GM12878 (cell line): ENCODE measurements at regions not wholly inside any gene's neighbourhood (a gene's known extent, or its start where the extent isn't known, plus 50 kb on each side); places are given as distances from the start of the nearest gene placed in this dataset.

ENCODE experiments used
- BHLHE40 ChIP-seq, 2 experiments: fragments of 450-650 bp in 1 of 2; IDR thresholded peaks; 2 replicates each; pipeline ENCODE4 v1.6.1; 2011 to 2017; ENCODE audit warnings: low read depth in 2 of 2, borderline replicate concordance in 1 of 2, improper control_type of control experiment in 1 of 2, low read length in 1 of 2, mild to moderate bottlenecking in 1 of 2
- DPF2 ChIP-seq: fragments of 450-650 bp; IDR thresholded peaks from 2 replicates; pipeline ENCODE4 v1.6.1; 2017; ENCODE audit warnings: mild to moderate bottlenecking
- EP300 ChIP-seq, 2 experiments: fragments of 150-350 bp in 1 of 2; IDR thresholded peaks; 2 replicates each; pipeline ENCODE4 v1.6.1; 2011 to 2012; ENCODE audit warnings: low read depth in 2 of 2, low read length in 2 of 2, borderline replicate concordance in 1 of 2, improper control_type of control experiment in 1 of 2, inconsistent platforms in 1 of 2; ENCODE audit not compliant: control insufficient read depth in 1 of 2
- IKZF2 ChIP-seq, 2 experiments: fragments of 450-650 bp; IDR thresholded peaks; 2 replicates each; pipeline ENCODE4 v1.6.1; 2017; ENCODE audit warnings: mild to moderate bottlenecking in 2 of 2, moderate library complexity in 2 of 2
- NR2F1 ChIP-seq: fragments of 450-650 bp; conservative IDR thresholded peaks from 2 replicates; pipeline ENCODE4 v1.6.1; 2017; ENCODE audit warnings: mild to moderate bottlenecking
- POLR2A ChIP-seq: IDR thresholded peaks from 2 replicates; pipeline ENCODE4 v1.6.1; 2011; ENCODE audit warnings: low read depth, mild to moderate bottlenecking, low read length
- PRDM15 ChIP-seq: fragments of 450-650 bp; formaldehyde crosslinking; IDR thresholded peaks from 2 replicates; pipeline ENCODE4 v1.4.0; 2020; ENCODE audit warnings: mild to moderate bottlenecking, moderate library complexity
- SP1 ChIP-seq: IDR thresholded peaks from one replicate; pipeline ENCODE4 v1.6.1; 2011; ENCODE audit warnings: low read depth, low read length
- TF ChIP-seq, protein P1 (sequence below), 3 experiments: IDR thresholded peaks in 2 of 3; conservative IDR thresholded peaks in 1 of 3; 2 replicates each; pipeline ENCODE4 v1.5.1; 2011; ENCODE audit warnings: low read depth in 3 of 3, low read length in 3 of 3, mild to moderate bottlenecking in 3 of 3, control low read depth in 2 of 3, moderate library complexity in 2 of 3, inconsistent platforms in 1 of 3, mixed read lengths in 1 of 3; ENCODE audit not compliant: control insufficient read depth in 2 of 3, insufficient read depth in 1 of 3; ENCODE audit errors: extremely low read depth in 1 of 3
- TF ChIP-seq, protein P2 (sequence below): fragments of 450-650 bp; IDR thresholded peaks from 2 replicates; pipeline ENCODE4 v1.6.1; 2017; ENCODE audit warnings: mild to moderate bottlenecking

DNA sequence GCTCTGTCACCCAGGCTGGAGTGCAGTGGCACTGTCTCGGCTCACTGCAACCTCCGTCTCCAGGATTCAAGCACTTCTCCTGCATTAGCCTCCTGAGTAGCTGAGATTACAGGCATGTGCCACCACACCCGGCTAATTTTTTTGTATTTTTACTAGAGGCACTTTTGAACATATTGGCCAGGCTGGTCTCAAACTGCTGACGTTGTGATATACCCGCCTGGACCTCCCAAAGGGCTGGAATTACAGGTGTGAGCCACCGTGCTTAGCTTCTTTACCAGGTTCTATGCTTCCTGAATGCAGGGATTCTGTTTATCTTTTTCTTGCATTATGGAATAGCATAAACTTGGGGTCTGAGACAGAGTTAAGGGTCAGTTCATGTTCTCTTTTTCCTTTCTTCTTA, 317.9 kb upstream of the RBFOX1 start:
- TF ChIP-seq SP1 (no peak), DPF2 (no peak), POLR2A (no peak), EP300 (IDR thresholded peaks at IDR 0.05; ENCODE audit: borderline replicate concordance in 1 of 2, control insufficient read depth in 1 of 2, low read depth in 2 of 2, low read length in 2 of 2) (no peak), BHLHE40 (IDR thresholded peaks at IDR 0.05; ENCODE audit: borderline replicate concordance in 1 of 2, low read depth in 2 of 2, low read length in 1 of 2) (no peak), PRDM15 (no peak), NR2F1 (no peak), IKZF2 (IDR thresholded peaks at IDR 0.05) (no peak)
- TF ChIP-seq, protein P1, sequence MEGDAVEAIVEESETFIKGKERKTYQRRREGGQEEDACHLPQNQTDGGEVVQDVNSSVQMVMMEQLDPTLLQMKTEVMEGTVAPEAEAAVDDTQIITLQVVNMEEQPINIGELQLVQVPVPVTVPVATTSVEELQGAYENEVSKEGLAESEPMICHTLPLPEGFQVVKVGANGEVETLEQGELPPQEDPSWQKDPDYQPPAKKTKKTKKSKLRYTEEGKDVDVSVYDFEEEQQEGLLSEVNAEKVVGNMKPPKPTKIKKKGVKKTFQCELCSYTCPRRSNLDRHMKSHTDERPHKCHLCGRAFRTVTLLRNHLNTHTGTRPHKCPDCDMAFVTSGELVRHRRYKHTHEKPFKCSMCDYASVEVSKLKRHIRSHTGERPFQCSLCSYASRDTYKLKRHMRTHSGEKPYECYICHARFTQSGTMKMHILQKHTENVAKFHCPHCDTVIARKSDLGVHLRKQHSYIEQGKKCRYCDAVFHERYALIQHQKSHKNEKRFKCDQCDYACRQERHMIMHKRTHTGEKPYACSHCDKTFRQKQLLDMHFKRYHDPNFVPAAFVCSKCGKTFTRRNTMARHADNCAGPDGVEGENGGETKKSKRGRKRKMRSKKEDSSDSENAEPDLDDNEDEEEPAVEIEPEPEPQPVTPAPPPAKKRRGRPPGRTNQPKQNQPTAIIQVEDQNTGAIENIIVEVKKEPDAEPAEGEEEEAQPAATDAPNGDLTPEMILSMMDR (IDR thresholded peaks at IDR 0.05 in 2 of 3, conservative IDR thresholded peaks at IDR 0.05 in 1 of 3; ENCODE audit: control insufficient read depth in 2 of 3, extremely low read depth in 1 of 3, insufficient read depth in 1 of 3, low read depth in 3 of 3, low read length in 3 of 3), result no peak
- TF ChIP-seq, protein P2, sequence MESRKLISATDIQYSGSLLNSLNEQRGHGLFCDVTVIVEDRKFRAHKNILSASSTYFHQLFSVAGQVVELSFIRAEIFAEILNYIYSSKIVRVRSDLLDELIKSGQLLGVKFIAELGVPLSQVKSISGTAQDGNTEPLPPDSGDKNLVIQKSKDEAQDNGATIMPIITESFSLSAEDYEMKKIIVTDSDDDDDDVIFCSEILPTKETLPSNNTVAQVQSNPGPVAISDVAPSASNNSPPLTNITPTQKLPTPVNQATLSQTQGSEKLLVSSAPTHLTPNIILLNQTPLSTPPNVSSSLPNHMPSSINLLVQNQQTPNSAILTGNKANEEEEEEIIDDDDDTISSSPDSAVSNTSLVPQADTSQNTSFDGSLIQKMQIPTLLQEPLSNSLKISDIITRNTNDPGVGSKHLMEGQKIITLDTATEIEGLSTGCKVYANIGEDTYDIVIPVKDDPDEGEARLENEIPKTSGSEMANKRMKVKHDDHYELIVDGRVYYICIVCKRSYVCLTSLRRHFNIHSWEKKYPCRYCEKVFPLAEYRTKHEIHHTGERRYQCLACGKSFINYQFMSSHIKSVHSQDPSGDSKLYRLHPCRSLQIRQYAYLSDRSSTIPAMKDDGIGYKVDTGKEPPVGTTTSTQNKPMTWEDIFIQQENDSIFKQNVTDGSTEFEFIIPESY, result no peak
